A549 (cell line): ENCODE measurements at regions not wholly inside any gene's neighbourhood (a gene's known extent, or its start where the extent isn't known, plus 50 kb on each side); places are given as distances from the start of the nearest gene placed in this dataset.

Source experiments
- CHD2 ChIP-seq: fragments of 150-350 bp; IDR thresholded peaks from 2 replicates; pipeline ENCODE4 v1.6.1; 2014; ENCODE audit warnings: low read length; ENCODE audit not compliant: partially characterized antibody
- EP300 ChIP-seq, 2 experiments: fragments of >200 bp; sonication (Bioruptor Twin); formaldehyde crosslinking; IDR thresholded peaks; 2 replicates in 1 of 2; 3 replicates in 1 of 2; pipeline ENCODE4 v1.6.1; 2016 to 2017
- HDAC2 ChIP-seq: fragments of 200-600 bp; sonication (generic); IDR thresholded peaks from 2 replicates; pipeline ENCODE4 v1.6.1; 2016
- KDM1A ChIP-seq: fragments of 200-600 bp; sonication (generic); IDR thresholded peaks from 2 replicates; pipeline ENCODE4 v1.6.1; 2016; ENCODE audit warnings: low read depth, mild to moderate bottlenecking
- MAFK ChIP-seq: fragments of 450-650 bp; IDR thresholded peaks from 2 replicates; pipeline ENCODE4 v1.6.1; 2014; ENCODE audit not compliant: partially characterized antibody
- NFE2L2 ChIP-seq: fragments of 150-350 bp; conservative IDR thresholded peaks from 2 replicates; pipeline ENCODE4 v1.6.1; 2014; ENCODE audit warnings: low read length
- POLR2A ChIP-seq: IDR thresholded peaks from 2 replicates; pipeline ENCODE4 v1.6.1; 2012; ENCODE audit warnings: mild to moderate bottlenecking, low read length
- POLR2AphosphoS2 ChIP-seq: conservative IDR thresholded peaks from 2 replicates; pipeline ENCODE4 v1.6.1; 2012; ENCODE audit warnings: low read length, improper control_type of control experiment, inconsistent platforms
- ZC3H11A ChIP-seq: fragments of 450-650 bp; IDR thresholded peaks from 2 replicates; pipeline ENCODE4 v1.6.1; 2014; ENCODE audit warnings: antibody characterized with exemption, mild to moderate bottlenecking
- ZFP36 ChIP-seq: fragments of 450-650 bp; IDR thresholded peaks from 2 replicates; pipeline ENCODE4 v1.6.1; 2014; ENCODE audit warnings: borderline replicate concordance; ENCODE audit not compliant: partially characterized antibody
- TF ChIP-seq, protein P1 (sequence below): fragments of >200 bp; sonication (Bioruptor Twin); formaldehyde crosslinking; IDR thresholded peaks from 3 replicates; pipeline ENCODE4 v1.5.1; 2016
- TF ChIP-seq, protein P2 (sequence below): fragments of 450-650 bp; IDR thresholded peaks from 2 replicates; pipeline ENCODE4 v1.6.1; 2014; ENCODE audit warnings: antibody characterized with exemption
- TF ChIP-seq, protein P3 (sequence below): IDR thresholded peaks from 2 replicates; pipeline ENCODE4 v1.6.1; 2012
- TF ChIP-seq, protein P4 (sequence below): fragments of 150-350 bp; IDR thresholded peaks from 2 replicates; pipeline ENCODE4 v1.6.1; 2014; ENCODE audit warnings: low read depth, mild to moderate bottlenecking, low read length

DNA sequence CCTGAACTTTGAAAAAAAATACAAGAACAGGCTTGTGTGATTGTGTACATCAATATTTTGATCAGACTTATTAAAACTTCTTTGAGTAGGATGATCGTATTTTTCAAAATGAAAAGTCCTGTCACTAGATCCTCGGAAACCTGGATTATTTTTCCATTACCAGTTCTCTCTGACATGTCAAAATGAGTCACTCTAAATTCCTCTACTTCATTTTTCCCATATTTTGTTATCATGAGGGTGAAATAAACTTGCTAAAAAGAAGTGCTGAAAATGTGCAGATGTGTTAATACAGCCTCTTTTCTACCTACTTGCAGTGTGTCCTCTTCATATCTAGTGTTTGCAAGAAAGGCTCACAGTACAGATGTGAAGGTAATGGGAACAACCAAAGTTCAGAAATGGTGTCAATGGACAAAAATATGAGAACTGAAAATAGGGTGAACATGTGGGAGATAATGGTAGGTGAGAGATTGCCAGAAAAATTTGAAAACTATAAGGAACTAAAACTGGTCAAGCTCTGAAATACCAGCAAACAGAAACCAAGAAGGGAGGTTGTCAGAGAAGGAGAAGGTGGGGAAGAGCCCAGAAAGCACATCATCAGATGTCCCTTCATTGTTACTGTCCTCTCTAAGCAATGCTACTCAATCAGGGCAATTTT, 108.2 kb downstream of the EOMES start:
- TF ChIP-seq ZFP36, result no peak
- no peak for TF ChIP-seq ZC3H11A
- TF ChIP-seq, protein P1, sequence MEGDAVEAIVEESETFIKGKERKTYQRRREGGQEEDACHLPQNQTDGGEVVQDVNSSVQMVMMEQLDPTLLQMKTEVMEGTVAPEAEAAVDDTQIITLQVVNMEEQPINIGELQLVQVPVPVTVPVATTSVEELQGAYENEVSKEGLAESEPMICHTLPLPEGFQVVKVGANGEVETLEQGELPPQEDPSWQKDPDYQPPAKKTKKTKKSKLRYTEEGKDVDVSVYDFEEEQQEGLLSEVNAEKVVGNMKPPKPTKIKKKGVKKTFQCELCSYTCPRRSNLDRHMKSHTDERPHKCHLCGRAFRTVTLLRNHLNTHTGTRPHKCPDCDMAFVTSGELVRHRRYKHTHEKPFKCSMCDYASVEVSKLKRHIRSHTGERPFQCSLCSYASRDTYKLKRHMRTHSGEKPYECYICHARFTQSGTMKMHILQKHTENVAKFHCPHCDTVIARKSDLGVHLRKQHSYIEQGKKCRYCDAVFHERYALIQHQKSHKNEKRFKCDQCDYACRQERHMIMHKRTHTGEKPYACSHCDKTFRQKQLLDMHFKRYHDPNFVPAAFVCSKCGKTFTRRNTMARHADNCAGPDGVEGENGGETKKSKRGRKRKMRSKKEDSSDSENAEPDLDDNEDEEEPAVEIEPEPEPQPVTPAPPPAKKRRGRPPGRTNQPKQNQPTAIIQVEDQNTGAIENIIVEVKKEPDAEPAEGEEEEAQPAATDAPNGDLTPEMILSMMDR, result no peak
- TF ChIP-seq, protein P2, sequence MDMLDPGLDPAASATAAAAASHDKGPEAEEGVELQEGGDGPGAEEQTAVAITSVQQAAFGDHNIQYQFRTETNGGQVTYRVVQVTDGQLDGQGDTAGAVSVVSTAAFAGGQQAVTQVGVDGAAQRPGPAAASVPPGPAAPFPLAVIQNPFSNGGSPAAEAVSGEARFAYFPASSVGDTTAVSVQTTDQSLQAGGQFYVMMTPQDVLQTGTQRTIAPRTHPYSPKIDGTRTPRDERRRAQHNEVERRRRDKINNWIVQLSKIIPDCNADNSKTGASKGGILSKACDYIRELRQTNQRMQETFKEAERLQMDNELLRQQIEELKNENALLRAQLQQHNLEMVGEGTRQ, result no peak
- no peak for TF ChIP-seq NFE2L2
- no peak for TF ChIP-seq MAFK
- no peak for TF ChIP-seq CHD2
- TF ChIP-seq POLR2A, result no peak
- TF ChIP-seq KDM1A, result no peak
- no peak for TF ChIP-seq POLR2AphosphoS2
- TF ChIP-seq HDAC2, result no peak
- TF ChIP-seq, protein P3, sequence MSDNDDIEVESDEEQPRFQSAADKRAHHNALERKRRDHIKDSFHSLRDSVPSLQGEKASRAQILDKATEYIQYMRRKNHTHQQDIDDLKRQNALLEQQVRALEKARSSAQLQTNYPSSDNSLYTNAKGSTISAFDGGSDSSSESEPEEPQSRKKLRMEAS, result no peak
- TF ChIP-seq, protein P4, sequence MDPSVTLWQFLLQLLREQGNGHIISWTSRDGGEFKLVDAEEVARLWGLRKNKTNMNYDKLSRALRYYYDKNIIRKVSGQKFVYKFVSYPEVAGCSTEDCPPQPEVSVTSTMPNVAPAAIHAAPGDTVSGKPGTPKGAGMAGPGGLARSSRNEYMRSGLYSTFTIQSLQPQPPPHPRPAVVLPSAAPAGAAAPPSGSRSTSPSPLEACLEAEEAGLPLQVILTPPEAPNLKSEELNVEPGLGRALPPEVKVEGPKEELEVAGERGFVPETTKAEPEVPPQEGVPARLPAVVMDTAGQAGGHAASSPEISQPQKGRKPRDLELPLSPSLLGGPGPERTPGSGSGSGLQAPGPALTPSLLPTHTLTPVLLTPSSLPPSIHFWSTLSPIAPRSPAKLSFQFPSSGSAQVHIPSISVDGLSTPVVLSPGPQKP, result no peak
- no peak for TF ChIP-seq EP300 (IDR thresholded peaks at IDR 0.05)
